ENCODE measurements at regions not wholly inside any gene's neighbourhood (a gene's known extent, or its start where the extent isn't known, plus 50 kb on each side); places are given as distances from the start of the nearest gene placed in this dataset.

DNA sequence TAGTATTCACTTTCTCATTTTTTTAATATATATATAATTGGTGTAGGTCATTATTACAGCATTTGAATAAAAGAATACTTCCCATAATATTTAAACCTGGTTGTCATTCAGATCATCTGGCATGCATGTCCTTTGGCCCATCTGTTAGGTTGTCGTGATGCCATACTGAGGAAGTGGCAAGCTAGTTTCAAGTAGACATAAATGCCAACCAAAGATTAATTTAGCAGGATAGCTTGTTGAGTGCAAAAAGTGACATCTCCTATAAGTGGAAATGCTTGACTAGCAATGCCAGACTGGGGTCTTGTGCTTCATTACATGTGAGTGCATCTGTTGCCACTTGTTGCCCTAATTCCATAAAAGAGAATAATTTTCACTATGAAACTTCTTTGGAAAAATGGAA lies 1044.7 kb downstream of the GRIK2 start:
- TF ChIP-seq, protein P1, sequence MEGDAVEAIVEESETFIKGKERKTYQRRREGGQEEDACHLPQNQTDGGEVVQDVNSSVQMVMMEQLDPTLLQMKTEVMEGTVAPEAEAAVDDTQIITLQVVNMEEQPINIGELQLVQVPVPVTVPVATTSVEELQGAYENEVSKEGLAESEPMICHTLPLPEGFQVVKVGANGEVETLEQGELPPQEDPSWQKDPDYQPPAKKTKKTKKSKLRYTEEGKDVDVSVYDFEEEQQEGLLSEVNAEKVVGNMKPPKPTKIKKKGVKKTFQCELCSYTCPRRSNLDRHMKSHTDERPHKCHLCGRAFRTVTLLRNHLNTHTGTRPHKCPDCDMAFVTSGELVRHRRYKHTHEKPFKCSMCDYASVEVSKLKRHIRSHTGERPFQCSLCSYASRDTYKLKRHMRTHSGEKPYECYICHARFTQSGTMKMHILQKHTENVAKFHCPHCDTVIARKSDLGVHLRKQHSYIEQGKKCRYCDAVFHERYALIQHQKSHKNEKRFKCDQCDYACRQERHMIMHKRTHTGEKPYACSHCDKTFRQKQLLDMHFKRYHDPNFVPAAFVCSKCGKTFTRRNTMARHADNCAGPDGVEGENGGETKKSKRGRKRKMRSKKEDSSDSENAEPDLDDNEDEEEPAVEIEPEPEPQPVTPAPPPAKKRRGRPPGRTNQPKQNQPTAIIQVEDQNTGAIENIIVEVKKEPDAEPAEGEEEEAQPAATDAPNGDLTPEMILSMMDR (IDR thresholded peaks at IDR 0.05; ENCODE audit: insufficient read depth, low read length, poor library complexity, severe bottlenecking), result no peak
- H3K27me3 ChIP-seq (replicated peaks; ENCODE audit: control insufficient read depth, insufficient read depth, low read length), result no peaks in the 10 kb centered on the region
- no peak overlapping the region for H3K4me3 ChIP-seq (replicated peaks; ENCODE audit: low read depth, low read length)
- DNase-seq (ENCODE audit: extremely low read depth, insufficient read length), result no peak
- no peaks in the 10 kb centered on the region for H3K36me3 ChIP-seq (ENCODE audit: control insufficient read depth, insufficient read depth, low read length)

DNA sequence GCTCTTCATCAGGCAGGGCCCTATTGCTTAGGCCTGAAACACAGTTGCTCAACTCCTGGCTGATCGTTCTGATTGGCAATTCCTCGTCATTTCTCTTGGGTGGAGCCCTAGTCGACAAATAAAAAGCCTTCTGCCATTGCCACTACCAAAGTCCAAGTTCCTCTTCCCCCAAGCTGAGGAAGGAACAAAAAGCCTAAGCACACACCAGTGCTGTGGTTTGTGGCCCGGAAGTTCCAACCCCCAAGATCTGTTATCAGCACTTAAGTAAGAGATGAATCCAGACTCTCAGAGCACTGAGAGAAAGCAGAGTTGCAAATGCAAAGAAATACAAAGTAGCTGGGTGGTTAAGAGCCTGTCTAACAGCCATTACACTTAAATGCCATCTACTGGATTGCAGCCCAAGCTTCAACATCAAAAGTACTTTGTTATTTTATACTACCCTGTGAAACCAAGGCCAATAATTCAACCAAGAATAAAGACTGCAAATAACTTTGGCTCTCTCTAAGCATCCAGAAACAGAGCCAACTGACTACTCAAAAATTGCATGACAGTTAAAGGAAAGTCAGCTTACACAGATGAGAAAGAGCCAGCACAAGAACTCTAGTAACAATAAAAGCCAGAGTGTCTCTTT lies 1024.0 kb downstream of the GRIK2 start:
- TF ChIP-seq, protein P1 (IDR thresholded peaks at IDR 0.05; ENCODE audit: insufficient read depth, low read length, poor library complexity, severe bottlenecking), result no peak
- no peak for DNase-seq (ENCODE audit: extremely low read depth, insufficient read length)
- Histone ChIP-seq H3K36me3 (ENCODE audit: control insufficient read depth, insufficient read depth, low read length) (no peaks in the 10 kb centered on the region), H3K27me3 (replicated peaks; ENCODE audit: control insufficient read depth, insufficient read depth, low read length) (no peaks in the 10 kb centered on the region), H3K4me3 (replicated peaks; ENCODE audit: low read depth, low read length) (no peak overlapping the region)

DNA sequence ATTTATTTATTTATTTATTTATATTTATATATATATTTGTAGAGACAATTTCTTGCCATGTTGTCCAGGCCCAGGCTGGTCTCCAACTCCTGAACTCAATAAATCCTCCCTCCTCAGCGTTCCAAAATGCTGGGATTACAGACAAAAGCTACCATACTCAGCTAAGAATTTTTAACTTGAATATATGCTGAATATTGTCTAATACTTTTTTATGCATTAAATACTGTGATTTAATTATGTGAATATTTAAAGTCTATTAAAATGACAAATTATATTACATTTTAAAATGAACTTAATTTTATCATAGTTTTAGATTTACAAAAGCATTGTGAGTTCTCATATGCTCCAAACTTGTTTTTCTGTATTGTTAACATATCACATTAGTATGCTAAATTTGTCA lies 1022.4 kb downstream of the GRIK2 start:
- H3K27me3 ChIP-seq (replicated peaks; ENCODE audit: control insufficient read depth, insufficient read depth, low read length), result no peaks in the 10 kb centered on the region
- DNase-seq (ENCODE audit: extremely low read depth, insufficient read length), result no peak

DNA sequence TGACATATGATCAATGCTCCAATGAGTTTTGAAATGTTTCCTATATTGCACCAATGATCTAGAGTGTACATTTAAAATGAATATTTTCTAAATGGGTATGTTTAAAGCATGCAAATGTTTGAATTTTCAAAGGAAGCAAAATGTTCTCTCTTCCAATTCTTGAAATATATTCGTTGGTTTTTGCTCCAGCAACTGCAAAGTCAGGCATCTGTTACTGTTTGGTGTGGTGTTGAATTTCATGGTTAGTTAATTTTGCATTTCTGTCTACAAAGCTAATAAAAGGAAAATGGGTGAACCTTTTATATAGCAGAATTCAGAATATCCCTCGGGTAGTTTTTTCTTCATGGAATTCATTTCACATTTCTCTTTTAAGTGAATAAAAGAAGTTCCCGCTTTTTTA lies 1018.3 kb downstream of the GRIK2 start:
- Histone ChIP-seq H3K27me3 (replicated peaks; ENCODE audit: control insufficient read depth, insufficient read depth, low read length) (no peaks in the 10 kb centered on the region), H3K4me3 (replicated peaks; ENCODE audit: low read depth, low read length) (no peak overlapping the region), H3K36me3 (ENCODE audit: control insufficient read depth, insufficient read depth, low read length) (no peaks in the 10 kb centered on the region)
- TF ChIP-seq, protein P1 (IDR thresholded peaks at IDR 0.05; ENCODE audit: insufficient read depth, low read length, poor library complexity, severe bottlenecking), result no peak
- DNase-seq (ENCODE audit: extremely low read depth, insufficient read length), result no peak

More for the DNA sequence above, 1022.4 kb downstream of the GRIK2 start:
- no peaks in the 10 kb centered on the region for H3K36me3 ChIP-seq (ENCODE audit: control insufficient read depth, insufficient read depth, low read length)
- H3K4me3 ChIP-seq (replicated peaks; ENCODE audit: low read depth, low read length), result no peak overlapping the region
- TF ChIP-seq, protein P1 (IDR thresholded peaks at IDR 0.05; ENCODE audit: insufficient read depth, low read length, poor library complexity, severe bottlenecking), result no peak

DNA sequence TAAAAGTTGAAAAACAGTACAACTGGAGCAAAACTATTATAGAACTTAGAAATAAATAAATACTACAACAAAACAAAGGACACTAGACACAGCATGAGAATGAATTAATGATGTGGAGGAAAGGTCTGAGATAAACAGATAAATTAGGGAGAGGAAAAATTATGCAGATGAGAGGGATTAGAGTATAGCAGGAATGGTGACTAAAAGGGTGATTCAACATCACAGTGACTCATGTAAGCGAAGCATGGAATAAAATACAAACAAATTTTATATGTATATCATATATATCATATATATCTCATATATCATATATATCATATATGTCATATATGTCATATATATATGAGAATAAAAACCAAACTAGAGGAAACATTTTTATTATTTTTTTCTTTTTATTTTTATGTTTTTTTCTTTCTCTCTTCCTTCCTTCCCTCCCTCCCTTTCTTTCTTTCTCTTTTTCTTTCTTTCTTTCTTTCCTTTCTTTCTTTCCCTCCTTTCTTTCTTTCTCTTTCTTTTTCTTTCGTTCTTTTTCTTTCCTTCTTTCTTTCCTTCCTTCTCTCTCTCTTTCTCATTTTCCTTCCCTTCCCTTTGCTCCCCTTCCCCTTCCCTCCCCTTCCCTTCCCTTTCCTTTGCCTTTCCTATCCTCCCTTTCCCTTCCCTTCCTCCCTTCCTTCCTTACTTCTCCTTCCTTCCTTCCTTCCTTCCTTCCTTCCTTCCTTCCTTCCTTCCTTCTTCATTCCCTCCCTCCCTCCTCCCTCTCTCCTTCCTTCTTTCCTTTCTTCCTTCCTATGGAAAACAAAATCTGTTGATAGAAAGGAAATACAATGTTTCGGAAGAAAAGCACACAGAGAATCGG lies 1014.6 kb downstream of the GRIK2 start:
- DNase-seq (ENCODE audit: extremely low read depth, insufficient read length), result no peak
- H3K36me3 ChIP-seq (ENCODE audit: control insufficient read depth, insufficient read depth, low read length), result no peaks in the 10 kb centered on the region
- H3K4me3 ChIP-seq (replicated peaks; ENCODE audit: low read depth, low read length), result no peak overlapping the region
- H3K27me3 ChIP-seq (replicated peaks; ENCODE audit: control insufficient read depth, insufficient read depth, low read length), result no peaks in the 10 kb centered on the region
- TF ChIP-seq, protein P1 (IDR thresholded peaks at IDR 0.05; ENCODE audit: insufficient read depth, low read length, poor library complexity, severe bottlenecking), result no peak
